PC-3 (cell line): ENCODE measurements at regions not wholly inside any gene's neighbourhood (a gene's known extent, or its start where the extent isn't known, plus 50 kb on each side); places are given as distances from the start of the nearest gene placed in this dataset.

Source experiments
- EZH2 ChIP-seq: fragments of 300-600 bp; sonication (generic); IDR thresholded peaks from one replicate; pipeline ENCODE4 v1.6.1; 2017; ENCODE audit warnings: antibody characterized with exemption, mild to moderate bottlenecking, low read length; ENCODE audit not compliant: unreplicated experiment
- EZH2phosphoT487 ChIP-seq: fragments of 300-600 bp; sonication (generic); IDR thresholded peaks from 2 replicates; pipeline ENCODE4 v1.6.1; 2018; ENCODE audit warnings: mild to moderate bottlenecking, antibody characterized with exemption, low read length, borderline replicate concordance
- TF ChIP-seq, protein P1 (sequence below): fragments of 300-600 bp; sonication (generic); conservative IDR thresholded peaks from 2 replicates; pipeline ENCODE4 v1.5.1; 2017; ENCODE audit warnings: antibody characterized with exemption, low read depth, mild to moderate bottlenecking, low read length

DNA sequence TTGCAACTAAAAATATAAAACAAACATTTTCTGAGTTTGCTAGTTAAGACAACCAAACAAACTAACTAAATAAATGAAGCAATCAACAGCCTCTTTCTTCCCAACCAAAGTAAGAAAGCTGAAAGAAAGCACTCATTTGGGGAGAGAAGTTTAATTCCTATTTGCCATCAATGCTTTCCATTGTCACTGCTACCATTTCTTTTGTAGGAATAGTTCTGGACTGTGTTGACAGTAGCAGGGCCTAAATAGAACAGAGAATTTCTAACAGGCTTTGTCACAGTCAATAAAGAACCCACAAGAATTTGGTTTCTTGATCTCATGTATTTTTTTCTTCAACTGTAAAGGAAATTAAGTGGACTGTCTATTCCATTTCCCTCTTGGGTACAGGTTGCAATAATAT, 1886.4 kb upstream of the TENM3 start:
- TF ChIP-seq, protein P1, sequence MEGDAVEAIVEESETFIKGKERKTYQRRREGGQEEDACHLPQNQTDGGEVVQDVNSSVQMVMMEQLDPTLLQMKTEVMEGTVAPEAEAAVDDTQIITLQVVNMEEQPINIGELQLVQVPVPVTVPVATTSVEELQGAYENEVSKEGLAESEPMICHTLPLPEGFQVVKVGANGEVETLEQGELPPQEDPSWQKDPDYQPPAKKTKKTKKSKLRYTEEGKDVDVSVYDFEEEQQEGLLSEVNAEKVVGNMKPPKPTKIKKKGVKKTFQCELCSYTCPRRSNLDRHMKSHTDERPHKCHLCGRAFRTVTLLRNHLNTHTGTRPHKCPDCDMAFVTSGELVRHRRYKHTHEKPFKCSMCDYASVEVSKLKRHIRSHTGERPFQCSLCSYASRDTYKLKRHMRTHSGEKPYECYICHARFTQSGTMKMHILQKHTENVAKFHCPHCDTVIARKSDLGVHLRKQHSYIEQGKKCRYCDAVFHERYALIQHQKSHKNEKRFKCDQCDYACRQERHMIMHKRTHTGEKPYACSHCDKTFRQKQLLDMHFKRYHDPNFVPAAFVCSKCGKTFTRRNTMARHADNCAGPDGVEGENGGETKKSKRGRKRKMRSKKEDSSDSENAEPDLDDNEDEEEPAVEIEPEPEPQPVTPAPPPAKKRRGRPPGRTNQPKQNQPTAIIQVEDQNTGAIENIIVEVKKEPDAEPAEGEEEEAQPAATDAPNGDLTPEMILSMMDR, result no peak
- no peak for TF ChIP-seq EZH2
- TF ChIP-seq EZH2phosphoT487, result no peak
